Astrocyte (in vitro differentiated cells and primary cell): ENCODE measurements at regions not wholly inside any gene's neighbourhood (a gene's known extent, or its start where the extent isn't known, plus 50 kb on each side); places are given as distances from the start of the nearest gene placed in this dataset.
"Not testable (repeated sequence)": the region's sequence is repeated elsewhere in the genome, so short reads cannot be mapped to it uniquely, and the experiment has no call there.

Experiments used
- DNase-seq: peaks from one replicate; pipeline ENCODE4 v3.0.0-alpha.2; 2010; ENCODE audit warnings: low read depth
- FAIRE-seq: peaks from 2 replicates; lab custom pipeline; 2011; peaks lifted over from hg19 to GRCh38; lab: Jason Lieb, UNC
- H2AFZ ChIP-seq: 2 replicates; pipeline ENCODE4 v1.6.0; 2012; ENCODE audit warnings: low read depth, low read length, inconsistent platforms
- H3K27ac ChIP-seq: 2 replicates; pipeline ENCODE4 v1.5.1; 2011; ENCODE audit warnings: low read depth, low read length, inconsistent platforms
- H3K27me3 ChIP-seq: 2 replicates; pipeline ENCODE4 v1.6.0; 2011; ENCODE audit warnings: low read length, inconsistent platforms; ENCODE audit not compliant: insufficient read depth
- H3K36me3 ChIP-seq: 2 replicates; pipeline ENCODE4 v1.5.1; 2011; ENCODE audit warnings: low read length, inconsistent platforms; ENCODE audit not compliant: insufficient read depth
- H3K4me1 ChIP-seq: 2 replicates; pipeline ENCODE4 v1.5.1; 2011; ENCODE audit warnings: low read length, inconsistent platforms; ENCODE audit not compliant: insufficient read depth
- H3K4me2 ChIP-seq: 2 replicates; pipeline ENCODE4 v1.6.0; 2012; ENCODE audit warnings: low read length, inconsistent platforms
- H3K4me3 ChIP-seq: 2 replicates; pipeline ENCODE4 v1.5.1; 2011; ENCODE audit warnings: low read depth, mild to moderate bottlenecking, low read length, inconsistent platforms; ENCODE audit not compliant: insufficient read depth
- H3K79me2 ChIP-seq: 2 replicates; pipeline ENCODE4 v1.6.0; 2012; ENCODE audit warnings: mild to moderate bottlenecking, low read length, inconsistent platforms; ENCODE audit not compliant: insufficient read depth
- H3K9ac ChIP-seq: 2 replicates; pipeline ENCODE4 v1.6.0; 2012; ENCODE audit warnings: mild to moderate bottlenecking, low read length, inconsistent platforms
- H3K9me3 ChIP-seq: 2 replicates; pipeline ENCODE4 v1.5.1; 2012; ENCODE audit warnings: low read depth, mild to moderate bottlenecking, low read length, inconsistent platforms; ENCODE audit not compliant: insufficient read depth
- H4K20me1 ChIP-seq: 2 replicates; pipeline ENCODE4 v1.6.0; 2012; ENCODE audit warnings: low read length, inconsistent platforms; ENCODE audit not compliant: insufficient read depth
- H3K27ac Mint-ChIP-seq: one replicate; pipeline ENCODE4 v1.8.0; 2021; ENCODE audit warnings: mild to moderate bottlenecking, mixed read lengths; ENCODE audit not compliant: unreplicated experiment
- H3K27me3 Mint-ChIP-seq: one replicate; pipeline ENCODE4 v1.8.0; 2021; ENCODE audit warnings: low read depth, mixed read lengths; ENCODE audit not compliant: unreplicated experiment
- H3K36me3 Mint-ChIP-seq: one replicate; pipeline ENCODE4 v1.8.0; 2021; ENCODE audit warnings: low read depth, mixed read lengths; ENCODE audit not compliant: unreplicated experiment
- H3K4me1 Mint-ChIP-seq: one replicate; pipeline ENCODE4 v1.8.0; 2021; ENCODE audit warnings: low read depth, mixed read lengths; ENCODE audit not compliant: unreplicated experiment
- H3K4me3 Mint-ChIP-seq: one replicate; pipeline ENCODE4 v1.8.0; 2021; ENCODE audit warnings: mild to moderate bottlenecking, moderate library complexity, mixed read lengths; ENCODE audit not compliant: unreplicated experiment
- H3K9me3 Mint-ChIP-seq: one replicate; pipeline ENCODE4 v1.8.0; 2021; ENCODE audit warnings: mild to moderate bottlenecking, mixed read lengths; ENCODE audit not compliant: unreplicated experiment
- EZH2 ChIP-seq: IDR thresholded peaks from 2 replicates; pipeline ENCODE4 v1.6.1; 2012; ENCODE audit warnings: mild to moderate bottlenecking, low read length, inconsistent platforms; ENCODE audit not compliant: insufficient read depth
- TF ChIP-seq, protein P1 (sequence below): IDR thresholded peaks from 2 replicates; pipeline ENCODE4 v1.5.1; 2011; ENCODE audit warnings: low read depth, mild to moderate bottlenecking, inconsistent platforms, low read length, moderate library complexity; ENCODE audit not compliant: insufficient read depth

DNA sequence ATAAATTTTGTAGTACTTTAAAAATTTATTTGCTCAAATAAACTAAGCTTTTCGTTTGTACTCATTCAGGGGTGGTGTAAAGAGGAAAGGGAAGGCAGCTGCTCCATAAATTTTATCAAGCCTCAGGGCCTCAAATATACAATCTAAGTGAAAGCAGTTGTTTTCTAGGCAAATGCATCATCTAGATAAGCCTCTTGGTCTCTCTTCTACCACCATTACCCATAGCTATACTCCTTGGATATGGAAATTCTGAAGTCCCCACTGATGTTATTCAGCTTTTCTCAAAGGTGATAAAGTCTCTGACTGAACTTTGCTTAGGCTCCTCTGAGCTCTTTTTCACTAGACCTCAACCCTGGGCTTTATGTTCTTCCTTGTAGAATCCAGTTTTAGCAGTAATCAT lies 1313.1 kb downstream of the JRKL start:
- Mint-ChIP-seq H3K4me3 (no peak overlapping the region), H3K4me1 (no peaks in the 10 kb centered on the region), H3K27ac (no peak overlapping the region), H3K9me3 (no peaks in the 10 kb centered on the region), H3K36me3 (no peaks in the 10 kb centered on the region), H3K27me3 (no peaks in the 10 kb centered on the region)
- Histone ChIP-seq H3K27me3 (no peaks in the 10 kb centered on the region), H3K4me1 (no peaks in the 10 kb centered on the region), H3K9ac (no peak overlapping the region), H3K4me2 (no peak overlapping the region), H3K27ac (no peak overlapping the region), H3K9me3 (no peaks in the 10 kb centered on the region), H2AFZ (no peak overlapping the region), H3K79me2 (no peaks in the 10 kb centered on the region), H3K36me3 (no peaks in the 10 kb centered on the region), H4K20me1 (no peaks in the 10 kb centered on the region), H3K4me3 (no peak overlapping the region)
- FAIRE-seq: no peak
- TF ChIP-seq, protein P1, sequence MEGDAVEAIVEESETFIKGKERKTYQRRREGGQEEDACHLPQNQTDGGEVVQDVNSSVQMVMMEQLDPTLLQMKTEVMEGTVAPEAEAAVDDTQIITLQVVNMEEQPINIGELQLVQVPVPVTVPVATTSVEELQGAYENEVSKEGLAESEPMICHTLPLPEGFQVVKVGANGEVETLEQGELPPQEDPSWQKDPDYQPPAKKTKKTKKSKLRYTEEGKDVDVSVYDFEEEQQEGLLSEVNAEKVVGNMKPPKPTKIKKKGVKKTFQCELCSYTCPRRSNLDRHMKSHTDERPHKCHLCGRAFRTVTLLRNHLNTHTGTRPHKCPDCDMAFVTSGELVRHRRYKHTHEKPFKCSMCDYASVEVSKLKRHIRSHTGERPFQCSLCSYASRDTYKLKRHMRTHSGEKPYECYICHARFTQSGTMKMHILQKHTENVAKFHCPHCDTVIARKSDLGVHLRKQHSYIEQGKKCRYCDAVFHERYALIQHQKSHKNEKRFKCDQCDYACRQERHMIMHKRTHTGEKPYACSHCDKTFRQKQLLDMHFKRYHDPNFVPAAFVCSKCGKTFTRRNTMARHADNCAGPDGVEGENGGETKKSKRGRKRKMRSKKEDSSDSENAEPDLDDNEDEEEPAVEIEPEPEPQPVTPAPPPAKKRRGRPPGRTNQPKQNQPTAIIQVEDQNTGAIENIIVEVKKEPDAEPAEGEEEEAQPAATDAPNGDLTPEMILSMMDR: no peak
- no peak for TF ChIP-seq EZH2
- DNase-seq: no peak

DNA sequence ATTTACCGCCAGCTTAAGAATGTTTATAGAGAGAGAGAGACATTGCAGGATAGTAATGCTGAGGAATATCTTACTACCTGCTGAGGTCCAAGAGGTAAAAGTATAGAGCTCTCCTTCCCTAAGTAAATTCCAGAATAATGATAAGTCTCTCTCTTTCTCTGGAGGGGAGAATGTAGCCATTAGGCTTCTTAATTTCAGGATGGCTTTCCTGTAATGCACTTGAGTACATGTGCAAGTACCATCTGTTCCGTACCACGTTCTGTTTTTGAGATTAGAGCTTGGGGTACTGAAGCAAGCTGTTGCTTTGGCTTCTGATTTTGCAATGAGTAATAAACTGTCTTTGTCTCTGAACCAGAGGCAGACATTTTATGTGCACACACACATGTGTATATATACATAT lies 1314.0 kb downstream of the JRKL start:
- TF ChIP-seq, protein P1: no peak
- no peak for TF ChIP-seq EZH2
- Histone ChIP-seq H3K4me2 (no peak overlapping the region), H3K27me3 (no peaks in the 10 kb centered on the region), H3K4me1 (no peaks in the 10 kb centered on the region), H2AFZ (no peak overlapping the region), H3K4me3 (no peak overlapping the region), H3K36me3 (no peaks in the 10 kb centered on the region), H3K9me3 (no peaks in the 10 kb centered on the region), H3K9ac (no peak overlapping the region), H4K20me1 (no peaks in the 10 kb centered on the region), H3K27ac (no peak overlapping the region), H3K79me2 (no peaks in the 10 kb centered on the region)
- Mint-ChIP-seq H3K27ac (no peak overlapping the region), H3K4me1 (no peaks in the 10 kb centered on the region), H3K9me3 (no peaks in the 10 kb centered on the region), H3K36me3 (no peaks in the 10 kb centered on the region), H3K27me3 (no peaks in the 10 kb centered on the region), H3K4me3 (no peak overlapping the region)
- DNase-seq (no peak), FAIRE-seq (no peak)

DNA sequence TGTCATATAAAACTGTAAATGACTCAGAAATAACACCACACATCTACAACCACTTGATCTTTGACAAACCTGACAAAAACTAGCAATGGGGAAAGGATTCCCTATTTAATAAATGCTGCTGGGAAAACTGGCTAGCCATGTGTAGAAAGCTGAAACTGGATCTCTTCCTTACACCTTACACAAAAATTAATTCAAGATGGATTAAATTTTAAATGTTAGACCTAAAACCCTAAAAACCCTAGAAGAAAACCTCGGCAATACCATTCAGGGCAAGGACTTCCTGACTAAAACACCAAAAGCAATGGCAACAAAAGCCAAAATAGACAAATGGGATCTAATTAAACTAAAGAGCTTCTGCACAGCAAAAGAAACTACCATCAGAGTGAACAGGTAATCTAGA lies 1315.3 kb upstream of the CNTN5 start:
- not testable (repeated sequence) for FAIRE-seq, H3K4me3 Mint-ChIP-seq

More for the DNA sequence above, 1315.3 kb upstream of the CNTN5 start:
- not testable (repeated sequence) for H2AFZ ChIP-seq, H4K20me1 ChIP-seq, H3K27me3 ChIP-seq, DNase-seq, H3K4me1 Mint-ChIP-seq, H3K36me3 ChIP-seq, H3K9ac ChIP-seq, H3K9me3 ChIP-seq, H3K4me2 ChIP-seq, H3K4me3 ChIP-seq, H3K9me3 Mint-ChIP-seq, H3K36me3 Mint-ChIP-seq, H3K27me3 Mint-ChIP-seq, H3K4me1 ChIP-seq, H3K27ac ChIP-seq, H3K79me2 ChIP-seq
- H3K27ac Mint-ChIP-seq: peak overlapping the region; percentile 37
